Neuronal stem cell (in vitro differentiated cells): ENCODE measurements at regions not wholly inside any gene's neighbourhood (a gene's known extent, or its start where the extent isn't known, plus 50 kb on each side); places are given as distances from the start of the nearest gene placed in this dataset.

Experiments
- DNase-seq: peaks from one replicate; pipeline ENCODE4 v3.0.0-alpha.2; 2013; ENCODE audit warnings: low spot score
- H2AFZ ChIP-seq: one replicate; pipeline ENCODE4 v1.6.1; 2013; ENCODE audit warnings: mild to moderate bottlenecking, low read length, inconsistent platforms
- H2AK5ac ChIP-seq: 2 replicates; pipeline ENCODE4 v1.6.1; 2013; ENCODE audit warnings: low read depth, mild to moderate bottlenecking, inconsistent platforms, low read length, moderate library complexity, mixed read lengths
- H2BK120ac ChIP-seq: 2 replicates; pipeline ENCODE4 v1.6.1; 2013; ENCODE audit warnings: low read depth, mild to moderate bottlenecking, inconsistent platforms, low read length, moderate library complexity, mixed read lengths
- H2BK12ac ChIP-seq: one replicate; pipeline ENCODE4 v1.6.1; 2013; ENCODE audit warnings: low read length, inconsistent platforms
- H2BK15ac ChIP-seq: 2 replicates; pipeline ENCODE4 v1.6.1; 2013; ENCODE audit warnings: mild to moderate bottlenecking, low read length, inconsistent platforms, mixed read lengths
- H2BK5ac ChIP-seq: one replicate; pipeline ENCODE4 v1.6.1; 2013; ENCODE audit warnings: inconsistent platforms, mild to moderate bottlenecking, low read length, moderate library complexity
- H3K14ac ChIP-seq: one replicate; pipeline ENCODE4 v1.6.1; 2013; ENCODE audit warnings: low read length, inconsistent platforms
- H3K18ac ChIP-seq: 2 replicates; pipeline ENCODE4 v1.6.1; 2013; ENCODE audit warnings: low read length, inconsistent platforms
- H3K23ac ChIP-seq: 2 replicates; pipeline ENCODE4 v1.6.1; 2013; ENCODE audit warnings: low read depth, mild to moderate bottlenecking, mixed read lengths, low read length, inconsistent platforms; ENCODE audit not compliant: poor library complexity
- H3K27ac ChIP-seq: replicated peaks from 3 replicates; pipeline ENCODE4 v1.5.1; 2013; ENCODE audit warnings: low read length, inconsistent platforms
- H3K27me3 ChIP-seq, 3 experiments: 2 replicates each; pipeline ENCODE4 v1.6.1; 2013; ENCODE audit warnings: low read length in 3 of 3, mild to moderate bottlenecking in 2 of 3, inconsistent platforms in 1 of 3, low read depth in 1 of 3, mixed read lengths in 1 of 3, moderate library complexity in 1 of 3; ENCODE audit not compliant: control insufficient read depth in 3 of 3, insufficient read depth in 3 of 3
- H3K36me3 ChIP-seq, 2 donors: replicated peaks in 1 of 2; 2 replicates each; pipeline ENCODE4 v1.6.1; 2013; ENCODE audit warnings: low read length in 2 of 2; ENCODE audit not compliant: control insufficient read depth in 2 of 2, insufficient read depth in 2 of 2
- H3K4ac ChIP-seq: 2 replicates; pipeline ENCODE4 v1.6.1; 2013; ENCODE audit warnings: inconsistent platforms, mild to moderate bottlenecking, low read length, moderate library complexity
- H3K4me1 ChIP-seq, 2 donors: 1 replicate in 1 of 2; 2 replicates in 1 of 2; pipeline ENCODE4 v1.6.1; 2013; ENCODE audit warnings: low read length in 2 of 2, low read depth in 1 of 2; ENCODE audit not compliant: control insufficient read depth in 2 of 2, insufficient read depth in 1 of 2
- H3K4me2 ChIP-seq: one replicate; pipeline ENCODE4 v1.6.1; 2013; ENCODE audit warnings: mild to moderate bottlenecking, low read length, inconsistent platforms; ENCODE audit not compliant: insufficient read depth, poor library complexity, severe bottlenecking
- H3K4me3 ChIP-seq, 2 donors: 2 replicates each; pipeline ENCODE4 v1.5.1; 2013; ENCODE audit warnings: low read length in 2 of 2, mild to moderate bottlenecking in 2 of 2, inconsistent platforms in 1 of 2, moderate library complexity in 1 of 2
- H3K79me1 ChIP-seq: one replicate; pipeline ENCODE4 v1.6.1; 2013; ENCODE audit warnings: low read depth, mild to moderate bottlenecking, inconsistent platforms, low read length, moderate library complexity
- H3K9ac ChIP-seq: one replicate; pipeline ENCODE4 v1.6.1; 2013; ENCODE audit warnings: mild to moderate bottlenecking, low read depth, low read length, inconsistent platforms; ENCODE audit not compliant: poor library complexity
- H3K9me3 ChIP-seq, 2 donors: replicated peaks in 1 of 2; 2 replicates each; pipeline versions ENCODE3 to v1.6.1; 2013; ENCODE audit warnings: low read length in 2 of 2, mild to moderate bottlenecking in 2 of 2, inconsistent platforms in 1 of 2, low read depth in 1 of 2, mixed read lengths in 1 of 2, moderate library complexity in 1 of 2; ENCODE audit not compliant: control insufficient read depth in 2 of 2, insufficient read depth in 1 of 2
- H4K8ac ChIP-seq: one replicate; pipeline ENCODE4 v1.6.1; 2013; ENCODE audit warnings: low read depth, mild to moderate bottlenecking, inconsistent platforms, low read length, moderate library complexity
- H4K91ac ChIP-seq: one replicate; pipeline ENCODE4 v1.6.1; 2013; ENCODE audit warnings: low read length, low read depth, mild to moderate bottlenecking, inconsistent platforms; ENCODE audit not compliant: poor library complexity
- WGBS, 2 donors: extraction: QIAGEN DNeasy Blood & Tissue Kit; methylation state at CpG; one replicate each; pipeline ENCODE4 v1.1.7; 2013; ENCODE audit warnings: missing lambda C conversion rate in 2 of 2, mixed read lengths in 1 of 2; ENCODE audit not compliant: insufficient read length in 2 of 2, insufficient replicate concordance in 1 of 2; ENCODE audit errors: extremely low coverage in 2 of 2; 5-methylcytosine and 5-hydroxymethylcytosine counted together

DNA sequence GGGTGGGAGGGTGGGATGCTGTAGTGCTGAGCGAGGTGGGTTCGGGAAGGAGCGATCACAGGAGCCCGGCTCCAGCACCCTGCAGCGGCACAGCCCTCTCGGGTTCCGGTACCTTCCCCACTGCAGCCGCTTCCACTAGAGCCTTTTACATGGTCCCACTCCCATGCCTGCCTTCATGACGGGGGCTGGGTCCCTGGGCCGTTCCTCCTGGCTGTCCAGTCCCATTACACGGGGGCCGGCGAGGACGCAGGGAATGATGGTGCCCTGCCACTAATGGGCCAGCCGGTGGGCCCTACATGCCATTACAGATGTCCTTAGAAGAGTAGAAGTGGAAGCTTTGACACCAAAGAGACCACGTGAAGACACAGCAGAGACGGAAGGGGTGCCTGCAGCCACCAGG lies 104.6 kb upstream of the PPP1R26 start:
- H3K18ac ChIP-seq: peak overlapping the region; percentile 12
- peaks cover 0 to 20% (median 0%) of the 10 kb centered on the region in 3 experiments for H3K27me3 ChIP-seq
- DNase-seq: no peak
- H3K9me3 ChIP-seq: peaks cover 0 to 2% of the 10 kb centered on the region in 2 donors
- no peak overlapping the region for H3K9ac ChIP-seq
- H3K23ac ChIP-seq: no peak overlapping the region
- no peaks in the 10 kb centered on the region for H3K79me1 ChIP-seq
- H4K8ac ChIP-seq: no peak overlapping the region
- no peak overlapping the region for H2AK5ac ChIP-seq
- H3K4me3 ChIP-seq: no peak overlapping the region
- H3K27ac ChIP-seq: no peak overlapping the region
- H4K91ac ChIP-seq: no peak overlapping the region
- no peaks in the 10 kb centered on the region for H3K36me3 ChIP-seq
- no peak overlapping the region for H3K4me2 ChIP-seq
- no CpG with 5 or more reads among the region's 17 CpGs for WGBS, 2 donors
- no peak overlapping the region for H3K4ac ChIP-seq
- no peak overlapping the region for H2BK15ac ChIP-seq
- no peak overlapping the region for H2BK120ac ChIP-seq
- H2AFZ ChIP-seq: no peak overlapping the region
- no peak overlapping the region for H3K14ac ChIP-seq
- H3K4me1 ChIP-seq: peaks cover 0 to 6% of the 10 kb centered on the region in 2 donors
- H2BK12ac ChIP-seq: no peak overlapping the region
- no peak overlapping the region for H2BK5ac ChIP-seq

DNA sequence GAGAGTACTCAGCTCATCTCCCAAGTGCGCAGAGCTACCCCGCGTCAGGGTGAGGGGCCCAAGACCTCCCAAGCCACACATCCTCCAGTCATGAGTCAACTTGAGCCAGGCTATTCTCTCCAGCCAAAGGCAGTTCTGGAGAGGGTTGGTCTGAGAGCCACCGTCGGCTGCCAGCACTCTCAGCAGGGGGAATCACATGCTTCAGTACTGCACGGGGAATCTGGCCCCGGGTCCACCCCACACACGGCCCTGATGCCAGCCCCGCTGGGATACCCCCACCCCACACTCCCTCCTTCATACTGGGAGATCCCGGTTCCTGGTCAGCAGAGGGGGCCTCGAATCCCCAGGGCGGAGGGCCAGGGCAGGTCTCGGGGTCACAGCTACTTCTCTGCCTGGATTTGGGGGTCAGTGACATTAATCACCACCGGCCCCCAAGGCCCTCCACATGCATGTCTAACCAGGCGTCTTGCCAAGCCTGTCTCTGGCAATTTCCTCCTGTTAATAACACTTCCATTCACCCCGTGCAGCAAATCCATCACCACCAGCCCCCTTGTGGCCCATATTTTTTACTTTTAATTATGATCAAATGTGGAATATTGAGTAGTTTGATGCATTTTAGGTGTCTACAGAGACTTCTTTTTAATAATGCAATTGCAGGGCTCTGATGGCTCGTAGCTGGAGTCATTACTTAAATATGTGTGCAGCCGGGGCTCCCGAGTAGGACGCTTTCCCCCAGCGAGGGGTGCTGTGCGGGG lies 102.9 kb upstream of the PPP1R26 start:
- Histone ChIP-seq H3K4me1 (peaks cover 0 to 4% of the 10 kb centered on the region in 2 donors), H3K27me3 (peaks cover 0 to 27% (median 0%) of the 10 kb centered on the region in 3 experiments), H3K79me1 (no peaks in the 10 kb centered on the region), H3K4me2 (no peak overlapping the region), H2BK120ac (no peak overlapping the region), H3K23ac (peak overlapping the region; percentile 27), H4K8ac (no peak overlapping the region), H3K9ac (no peak overlapping the region), H4K91ac (no peak overlapping the region), H3K27ac (no peak overlapping the region), H3K18ac (peak overlapping the region; percentile 22), H2BK12ac (no peak overlapping the region), H2AK5ac (no peak overlapping the region), H3K14ac (no peak overlapping the region), H3K4me3 (no peak overlapping the region), H2AFZ (no peak overlapping the region), H3K36me3 (no peaks in the 10 kb centered on the region), H2BK15ac (no peak overlapping the region), H2BK5ac (no peak overlapping the region), H3K4ac (no peak overlapping the region), H3K9me3 (peaks cover 0 to 2% of the 10 kb centered on the region in 2 donors)
- no peak for DNase-seq
- WGBS, 2 donors: no CpG with 5 or more reads among the region's 22 CpGs

DNA sequence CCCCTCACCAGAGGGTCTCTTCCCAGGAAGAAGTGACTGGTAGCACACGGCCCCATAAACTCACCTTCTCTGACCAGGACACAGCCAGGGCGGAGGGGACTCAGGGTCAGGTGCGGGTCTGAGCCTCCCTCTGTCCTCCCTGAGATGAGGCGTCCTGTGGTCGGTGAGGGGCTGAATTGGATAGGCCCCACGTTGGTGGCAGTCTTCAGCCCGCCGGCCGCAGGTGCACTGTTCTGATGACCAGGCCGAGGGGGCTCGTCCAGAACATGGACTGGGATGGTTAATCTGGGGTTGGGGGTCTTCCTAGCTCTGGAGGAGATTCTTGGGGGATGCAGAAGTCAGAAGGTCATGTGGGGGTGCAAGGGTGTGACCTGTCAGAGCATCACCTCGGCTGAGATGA lies 102.2 kb upstream of the PPP1R26 start:
- no peak overlapping the region for H2BK15ac ChIP-seq
- peak overlapping the region; percentile 30 for H3K18ac ChIP-seq
- H3K79me1 ChIP-seq: no peaks in the 10 kb centered on the region

DNA sequence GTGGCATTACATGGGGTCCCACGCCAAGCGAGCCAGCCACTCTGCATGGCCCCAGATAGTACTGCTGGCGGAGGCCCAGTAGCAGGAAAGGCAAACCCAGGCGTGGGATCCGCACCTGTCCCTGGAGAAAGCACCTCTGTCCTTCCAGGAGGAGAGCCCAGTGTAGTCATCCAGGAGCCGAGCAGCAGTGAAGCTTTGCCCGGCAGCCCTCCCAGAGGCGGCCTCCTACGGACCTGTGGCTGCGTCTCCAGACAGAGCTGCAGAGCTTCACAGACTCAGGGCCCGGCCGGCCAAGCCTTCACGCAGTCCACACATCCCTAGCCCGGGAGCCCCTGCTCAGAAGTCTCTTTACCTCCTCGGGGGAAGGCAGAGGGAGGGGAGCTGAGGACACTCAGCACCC lies 100.8 kb upstream of the PPP1R26 start:
- no peak for DNase-seq
- Histone ChIP-seq H3K18ac (peak overlapping the region; percentile 17), H3K4me1 (peaks cover 0 to 4% of the 10 kb centered on the region in 2 donors), H2BK12ac (no peak overlapping the region), H3K4ac (no peak overlapping the region), H3K4me3 (no peak overlapping the region), H3K23ac (no peak overlapping the region), H3K36me3 (no peaks in the 10 kb centered on the region), H4K91ac (no peak overlapping the region), H2AFZ (no peak overlapping the region), H2BK120ac (no peak overlapping the region), H2AK5ac (peak overlapping the region; percentile 78), H3K9me3 (no peaks in the 10 kb centered on the region), H3K79me1 (no peaks in the 10 kb centered on the region), H4K8ac (no peak overlapping the region), H3K14ac (peak overlapping the region; percentile 63), H2BK5ac (no peak overlapping the region), H3K4me2 (no peak overlapping the region), H3K9ac (no peak overlapping the region), H3K27me3 (peaks cover 0 to 27% (median 0%) of the 10 kb centered on the region in 3 experiments), H3K27ac (no peak overlapping the region), H2BK15ac (no peak overlapping the region)
- WGBS, 2 donors: no CpG with 5 or more reads among the region's 15 CpGs

More for the DNA sequence above, 102.2 kb upstream of the PPP1R26 start:
- no peaks in the 10 kb centered on the region for H3K36me3 ChIP-seq
- H3K9ac ChIP-seq: no peak overlapping the region
- H3K27me3 ChIP-seq: peaks cover 0 to 27% (median 0%) of the 10 kb centered on the region in 3 experiments
- H2BK120ac ChIP-seq: no peak overlapping the region
- H3K27ac ChIP-seq: no peak overlapping the region
- H4K8ac ChIP-seq: no peak overlapping the region
- peak overlapping the region; percentile 32 for H3K23ac ChIP-seq
- H3K4me1 ChIP-seq: peaks cover 0 to 4% of the 10 kb centered on the region in 2 donors
- DNase-seq: no peak
- no peak overlapping the region for H2BK12ac ChIP-seq
- peak overlapping the region; percentile 89 for H2BK5ac ChIP-seq
- no peak overlapping the region for H3K4me3 ChIP-seq
- peak overlapping the region; percentile 23 for H3K4ac ChIP-seq
- WGBS, 2 donors: no CpG with 5 or more reads among the region's 12 CpGs
- H4K91ac ChIP-seq: no peak overlapping the region
- H3K14ac ChIP-seq: peak overlapping the region; percentile 73
- no peak overlapping the region for H2AFZ ChIP-seq
- peak overlapping the region; percentile 50 for H2AK5ac ChIP-seq
- H3K9me3 ChIP-seq: peaks cover 0 to 2% of the 10 kb centered on the region in 2 donors
- no peak overlapping the region for H3K4me2 ChIP-seq
